ENCODE measurements at regions not wholly inside any gene's neighbourhood (a gene's known extent, or its start where the extent isn't known, plus 50 kb on each side); places are given as distances from the start of the nearest gene placed in this dataset.
"Not testable (repeated sequence)": the region's sequence is repeated elsewhere in the genome, so short reads cannot be mapped to it uniquely, and the experiment has no call there.

DNA sequence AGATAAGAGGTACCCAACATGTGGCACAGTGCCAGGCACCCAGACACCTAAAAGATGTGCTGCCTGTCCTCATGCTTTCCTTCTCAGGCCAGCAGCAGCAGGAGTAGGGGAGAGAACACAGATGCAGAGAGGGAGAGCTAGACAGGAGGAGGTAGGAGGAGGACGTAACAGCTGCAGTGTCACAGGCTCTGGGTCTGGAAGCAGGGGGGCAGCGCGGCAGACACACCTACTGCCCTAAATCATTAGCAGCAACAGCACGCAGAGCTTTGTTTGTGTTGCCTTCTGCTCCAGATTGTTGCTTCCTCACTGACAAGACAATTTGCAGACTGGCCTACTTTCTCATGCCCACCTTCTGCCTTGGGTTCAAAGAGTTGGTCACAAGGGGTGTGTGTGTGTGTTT lies 196.7 kb upstream of the DAB1 start:
- DNase-seq, result no peak

- DNase-seq, result no peak
Observed at GRCh38 chr1:57616921-57617320, 193.1 kb upstream of the DAB1 start.

GRCh38 chr1:57615956-57616355 lies 192.1 kb upstream of the DAB1 start:
- DNase-seq, result no peak

- no peak for DNase-seq
Observed at GRCh38 chr1:57612833-57613232, 189.0 kb upstream of the DAB1 start.

- DNase-seq, result no peak
Observed at GRCh38 chr1:57605933-57606332, 182.1 kb upstream of the DAB1 start.

GRCh38 chr1:57603696-57604095 lies 179.8 kb upstream of the DAB1 start:
- no peak for DNase-seq

DNA sequence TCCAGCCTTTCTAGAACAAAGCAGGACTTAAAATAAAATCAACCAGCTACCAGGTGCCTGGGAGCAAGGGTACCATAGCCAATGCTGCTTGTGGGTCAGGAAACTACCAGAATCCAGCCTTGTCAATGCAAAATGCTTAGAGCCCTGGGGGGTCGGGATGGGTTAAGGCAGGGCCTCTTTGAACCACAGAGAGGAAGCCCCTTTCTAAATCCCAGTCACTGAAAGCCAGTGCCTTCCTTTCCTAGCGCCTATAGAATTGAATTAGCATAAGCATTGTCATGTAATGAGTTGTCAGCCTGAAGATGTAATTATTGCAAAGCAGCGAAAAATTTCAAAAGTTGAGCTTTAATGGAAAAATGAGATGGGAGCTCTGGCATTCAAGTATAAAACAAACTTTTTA lies 176.6 kb upstream of the DAB1 start:
- no peak for DNase-seq

DNA sequence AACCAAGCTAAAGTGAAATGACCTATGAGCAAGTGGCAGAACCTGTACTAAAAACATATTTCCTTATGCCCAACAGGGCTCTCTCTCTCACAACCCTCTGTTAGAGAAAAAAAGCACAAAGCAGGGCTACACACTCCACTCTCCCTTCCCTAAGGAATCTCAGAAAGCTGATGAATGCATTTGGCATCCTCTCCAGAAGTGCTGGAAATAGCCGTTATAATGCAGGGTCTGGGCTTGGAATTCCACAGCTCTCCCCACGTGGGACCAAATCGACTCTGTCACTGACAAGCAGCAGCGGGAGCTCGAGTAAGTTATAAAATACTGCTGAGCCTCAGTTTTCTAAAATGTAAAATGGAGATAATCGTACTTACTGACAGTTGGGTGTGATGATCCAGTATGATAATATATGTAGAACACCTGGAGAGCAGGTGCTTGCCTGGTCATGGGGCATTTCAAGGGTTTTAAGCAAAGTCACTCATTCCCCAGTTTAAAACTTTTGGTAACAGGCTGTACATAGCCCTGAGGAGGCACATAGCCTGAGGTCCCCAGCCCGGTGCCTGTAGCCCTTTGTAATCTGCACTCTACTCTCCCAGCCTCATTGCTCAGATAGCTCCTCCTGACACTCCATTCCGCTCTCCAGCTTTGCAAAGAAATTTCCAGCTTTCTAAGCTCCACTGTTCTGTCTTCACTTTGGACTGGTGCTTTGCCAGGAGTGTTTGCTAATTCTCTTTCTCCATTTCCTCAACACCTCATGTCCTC lies 175.6 kb upstream of the DAB1 start:
- peak; percentile 73 for DNase-seq

DNA sequence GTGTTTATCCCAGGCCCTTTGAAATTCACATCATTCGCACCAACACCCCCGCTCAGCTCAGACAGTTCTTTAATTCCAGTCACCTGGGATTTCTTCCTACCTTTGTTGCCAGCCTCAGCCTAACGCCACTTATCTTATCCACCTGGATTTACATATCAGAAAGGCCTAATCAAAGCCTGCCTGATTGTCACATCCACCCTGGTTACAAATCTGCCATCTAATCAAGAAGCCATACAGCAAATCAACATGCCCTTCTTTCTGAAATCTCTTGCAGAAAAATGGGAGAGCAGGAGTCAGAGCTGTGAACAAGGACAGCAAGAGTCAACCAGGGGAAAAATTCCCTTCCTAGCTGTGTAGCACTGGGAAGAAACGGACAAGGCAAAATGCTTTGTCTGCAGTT lies 173.2 kb upstream of the DAB1 start:
- DNase-seq, result no peak

DNA sequence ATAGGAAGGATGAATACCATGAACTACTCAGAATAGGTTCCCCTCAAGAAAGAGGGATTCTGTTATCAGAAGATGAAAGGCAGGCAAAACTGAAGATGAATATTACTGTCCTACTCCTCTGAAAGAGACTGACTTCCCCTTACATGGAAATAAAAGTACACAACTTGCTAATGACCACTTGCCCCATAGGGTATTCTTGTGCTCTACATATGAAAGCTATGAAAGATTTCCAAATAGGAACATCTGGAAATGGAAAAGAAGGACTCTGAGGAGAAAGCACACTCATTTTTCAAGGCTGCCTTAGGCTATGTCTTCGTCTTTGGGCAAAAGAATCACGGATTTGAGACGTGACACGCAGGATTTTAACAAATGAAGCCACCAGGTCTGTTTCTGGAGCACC lies 170.1 kb upstream of the DAB1 start:
- DNase-seq, result no peak

DNA sequence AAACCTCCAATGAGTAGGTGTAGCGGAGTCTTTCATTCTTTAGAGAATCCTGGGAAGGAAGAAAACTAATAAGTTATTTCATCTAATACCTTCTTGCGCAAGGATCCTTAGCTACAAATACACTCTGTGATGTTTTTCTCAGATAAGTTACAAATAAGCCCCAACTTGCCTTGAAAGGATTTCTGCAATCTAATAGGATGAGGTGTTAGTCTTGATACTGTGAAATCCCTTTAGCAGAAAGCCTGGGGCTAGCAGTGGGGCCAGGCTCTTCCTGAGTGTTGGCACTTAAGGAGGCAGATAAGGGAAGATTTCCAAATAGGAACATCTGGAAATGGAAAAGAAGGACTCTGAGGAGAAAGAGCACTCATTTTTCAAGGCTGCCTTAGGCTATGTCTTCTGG lies 168.0 kb upstream of the DAB1 start:
- no peak for DNase-seq

- DNase-seq, result no peak
Observed at GRCh38 chr1:57590978-57591377, 167.1 kb upstream of the DAB1 start.

- no peak for DNase-seq
Observed at GRCh38 chr1:57586842-57587241, 163.0 kb upstream of the DAB1 start.

DNA sequence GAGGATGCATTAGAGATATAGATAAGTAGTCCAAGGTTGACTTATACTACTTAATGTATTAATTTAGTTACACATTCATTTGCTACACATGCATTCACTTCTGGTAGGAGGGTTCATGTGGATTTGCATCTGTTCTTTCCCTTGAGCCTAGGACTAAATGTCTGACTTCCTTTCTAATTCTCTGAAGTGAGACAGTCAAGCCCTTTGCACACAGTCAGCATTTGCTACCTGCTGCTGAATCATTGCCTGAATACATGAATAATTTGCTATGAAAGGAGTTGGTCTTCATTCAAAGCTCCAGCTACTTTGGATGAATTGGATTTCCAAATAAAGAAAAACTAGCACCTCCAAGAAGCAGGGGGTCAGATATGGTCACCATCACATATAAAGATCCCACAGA lies 154.8 kb upstream of the DAB1 start:
- no peak for DNase-seq

DNA sequence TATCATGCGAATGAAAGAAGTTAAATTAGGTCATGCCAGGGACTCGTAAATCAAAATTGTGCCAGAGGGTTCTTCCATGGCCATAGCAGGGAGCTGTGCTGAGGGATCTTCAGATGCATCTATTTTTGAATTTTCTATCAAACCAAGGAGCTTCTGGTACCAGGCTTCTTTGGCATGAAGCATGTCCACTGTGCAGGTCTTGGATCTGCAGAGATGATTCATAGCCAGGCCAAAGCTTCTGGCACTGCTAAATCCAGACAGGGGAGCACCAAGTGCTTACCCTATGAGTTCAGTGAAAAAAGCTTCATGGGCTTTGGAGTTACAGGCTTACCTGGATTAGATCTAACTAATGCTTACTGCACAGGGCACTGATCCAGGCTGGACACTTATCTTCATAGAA lies 154.2 kb upstream of the DAB1 start:
- DNase-seq, result no peak

GRCh38 chr1:57576756-57577155 lies 152.9 kb upstream of the DAB1 start:
- DNase-seq, result no peak

GRCh38 chr1:57572016-57572415 lies 148.2 kb upstream of the DAB1 start:
- DNase-seq, result no peak

DNA sequence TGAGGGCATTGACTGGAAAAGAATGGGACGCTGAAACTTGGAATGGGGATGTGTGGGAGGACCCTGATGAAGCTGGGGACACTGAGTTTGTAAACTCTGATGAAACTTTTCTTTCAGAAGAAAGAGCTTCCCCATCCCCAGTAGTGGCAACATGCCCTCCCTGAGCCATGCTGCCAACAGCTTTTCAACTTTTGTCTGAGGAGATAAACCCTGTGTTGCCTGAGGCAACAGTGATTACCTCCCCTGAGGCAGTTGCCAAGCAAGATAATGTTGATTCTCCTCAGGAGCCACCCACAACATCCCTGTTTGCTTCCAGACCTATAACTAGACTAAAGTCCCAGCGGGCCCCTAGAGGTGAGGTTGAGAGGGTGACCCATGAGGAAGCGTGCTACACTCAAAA lies 134.2 kb upstream of the DAB1 start:
- DNase-seq, result not testable (repeated sequence)

GRCh38 chr1:57553666-57554065 lies 129.8 kb upstream of the DAB1 start:
- DNase-seq, result no peak

GRCh38 chr1:57551476-57551875 lies 127.6 kb upstream of the DAB1 start:
- DNase-seq, result no peak

- peak; percentile 2 for DNase-seq
Observed at GRCh38 chr1:57550092-57550491, 126.2 kb upstream of the DAB1 start.

DNA sequence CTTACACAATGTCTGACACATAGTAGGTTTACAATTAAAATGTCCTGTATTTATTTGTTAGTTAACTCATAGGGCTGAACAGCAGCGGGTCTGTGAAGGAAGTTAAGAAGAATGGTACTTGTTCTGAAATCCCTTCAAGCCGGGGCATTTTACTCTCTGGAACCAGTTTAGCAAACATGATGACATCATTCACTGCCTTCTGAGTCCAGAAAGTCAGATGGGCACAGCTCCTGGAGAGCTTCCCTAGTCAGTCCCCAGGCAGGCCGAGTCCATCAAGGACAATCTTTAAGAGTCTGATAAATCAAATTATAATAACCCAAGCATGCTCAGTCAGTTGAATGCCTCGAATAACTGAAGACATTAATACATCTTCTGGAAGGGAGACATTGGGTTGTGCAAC lies 125.4 kb upstream of the DAB1 start:
- DNase-seq, result no peak

GRCh38 chr1:57546549-57547330 lies 122.9 kb upstream of the DAB1 start:
- no peak for DNase-seq

- no peak for DNase-seq
Observed at GRCh38 chr1:57544345-57544744, 120.5 kb upstream of the DAB1 start.
